Limb (tissue), 2 donors: ENCODE measurements at regions not wholly inside any gene's neighbourhood (a gene's known extent, or its start where the extent isn't known, plus 50 kb on each side); places are given as distances from the start of the nearest gene placed in this dataset.

Experiments used
- DNase-seq, 2 donors: peaks; one replicate each; pipeline ENCODE4 v3.0.0-alpha.2; 2016; ENCODE audit errors: extremely low spot score in 2 of 2

GRCh38 chr16:60566901-60567300, 1469.3 kb downstream of the CDH8 start:
- DNase-seq: no peak

GRCh38 chr16:60564588-60564987, 1471.7 kb downstream of the CDH8 start:
- no peak for DNase-seq

GRCh38 chr16:60563166-60563565, 1473.1 kb downstream of the CDH8 start:
- DNase-seq: no peak

- DNase-seq: no peak
Measured at GRCh38 chr16:60558936-60559335, 1477.3 kb downstream of the CDH8 start.

- no peak for DNase-seq
Measured at GRCh38 chr16:60553090-60553757, 1483.0 kb downstream of the CDH8 start.

- DNase-seq: no peak
Measured at GRCh38 chr16:60541535-60541934, 1494.7 kb downstream of the CDH8 start.

- DNase-seq: peak in 1 of 2 donors; percentile 2
Measured at GRCh38 chr16:60510941-60511340, 1525.3 kb downstream of the CDH8 start.

- DNase-seq: no peak
Measured at GRCh38 chr16:60510208-60510607, 1526.0 kb downstream of the CDH8 start.

- DNase-seq: no peak
Measured at GRCh38 chr16:60491273-60491672, 1545.0 kb downstream of the CDH8 start.

- DNase-seq: no peak
Measured at GRCh38 chr16:60485872-60486489, 1550.3 kb downstream of the CDH8 start.

- no peak for DNase-seq
Measured at GRCh38 chr16:60484901-60485300, 1551.3 kb downstream of the CDH8 start.

GRCh38 chr16:60481591-60481990, 1554.6 kb downstream of the CDH8 start:
- DNase-seq: no peak

- no peak for DNase-seq
Measured at GRCh38 chr16:60478810-60479209, 1557.4 kb downstream of the CDH8 start.

- no peak for DNase-seq
Measured at GRCh38 chr16:60463986-60464385, 1572.3 kb downstream of the CDH8 start.

GRCh38 chr16:60459463-60459862, 1576.8 kb downstream of the CDH8 start:
- DNase-seq: no peak

- DNase-seq: no peak
Measured at GRCh38 chr16:60458255-60458654, 1578.0 kb downstream of the CDH8 start.

GRCh38 chr16:60452646-60453045, 1583.6 kb downstream of the CDH8 start:
- DNase-seq: no peak

- DNase-seq: no peak
Measured at GRCh38 chr16:60438894-60439293, 1597.3 kb downstream of the CDH8 start.

GRCh38 chr16:60432472-60432871, 1603.8 kb downstream of the CDH8 start:
- no peak for DNase-seq

GRCh38 chr16:60419859-60420258, 1616.4 kb downstream of the CDH8 start:
- DNase-seq: no peak

- DNase-seq: no peak
Measured at GRCh38 chr16:60414613-60415012, 1621.6 kb downstream of the CDH8 start.

GRCh38 chr16:60413969-60414368, 1622.3 kb downstream of the CDH8 start:
- DNase-seq: no peak

- DNase-seq: no peak
Measured at GRCh38 chr16:60407606-60408005, 1628.6 kb downstream of the CDH8 start.
